ENCODE measurements at regions not wholly inside any gene's neighbourhood (a gene's known extent, or its start where the extent isn't known, plus 50 kb on each side); places are given as distances from the start of the nearest gene placed in this dataset.

GRCh38 chr15:56783857-56784661 is 50.8 kb upstream of the ZNF280D start:
- WGBS (ENCODE audit: insufficient coverage, low coverage, low lambda C conversion rate, missing lambda C conversion rate): 85% methylated on average over 2 of the region's 5 CpGs
- no peak for ATAC-seq
- DNase-seq: no peak
- intact Hi-C loops (cut with DNase I): no loop called here
- Histone ChIP-seq H3K9me3 (no peaks in the 10 kb centered on the region), H3K27me3 (no peaks in the 10 kb centered on the region), H3K27ac (no peak overlapping the region), H3K4me1 (peaks cover 0 to 10% (median 2%) of the 10 kb centered on the region in 4 donors), H3K36me3 (no peaks in the 10 kb centered on the region), H3K4me3 (no peak overlapping the region)
- TF ChIP-seq CTCF (IDR thresholded peaks at IDR 0.05) (no peak), POLR2A (IDR thresholded peaks at IDR 0.05) (no peak)

- Histone ChIP-seq H3K9me3 (no peaks in the 10 kb centered on the region), H3K27me3 (no peaks in the 10 kb centered on the region), H3K36me3 (no peaks in the 10 kb centered on the region), H3K4me1 (peaks cover 0 to 17% (median 2%) of the 10 kb centered on the region in 4 donors), H3K27ac (no peak overlapping the region), H3K4me3 (no peak overlapping the region)
- intact Hi-C loops (cut with DNase I): no loop called here
- TF ChIP-seq POLR2A (IDR thresholded peaks at IDR 0.05) (no peak), CTCF (IDR thresholded peaks at IDR 0.05) (no peak)
- DNase-seq (no peak), ATAC-seq (no peak)
- WGBS (ENCODE audit: insufficient coverage, low coverage, low lambda C conversion rate, missing lambda C conversion rate): 94% methylated on average over 7 of the region's 7 CpGs
Measured at GRCh38 chr15:56783156-56783856, 50.0 kb upstream of the ZNF280D start.

Small RNA genes lying in the stretch of these regions (small RNA-seq; reads per million reads assigned to genes)
- gene AC090517.1 (0 reads per million in 2 experiments), gene AC090517.3 (0 reads per million in 2 experiments)
